ENCODE measurements at regions not wholly inside any gene's neighbourhood (a gene's known extent, or its start where the extent isn't known, plus 50 kb on each side); places are given as distances from the start of the nearest gene placed in this dataset.

GRCh38 chr20:24815931-24816330, 133.1 kb upstream of the CST7 start:
- no peak for TF ChIP-seq CTCF (IDR thresholded peaks at IDR 0.05)
- TF ChIP-seq EZH2 (IDR thresholded peaks at IDR 0.05): no peak

All from neural progenitor cell (in vitro differentiated cells).